HEK293 (cell line): ENCODE measurements at regions not wholly inside any gene's neighbourhood (a gene's known extent, or its start where the extent isn't known, plus 50 kb on each side); places are given as distances from the start of the nearest gene placed in this dataset.

ENCODE experiments used
- CTCF ChIP-seq: fragments of 450-650 bp; formaldehyde crosslinking; IDR thresholded peaks from 2 replicates; pipeline ENCODE4 v1.5.1; 2016; ENCODE audit warnings: missing biosample characterization, missing genetic modification characterization
- REPIN1 ChIP-seq: fragments of 450-650 bp; formaldehyde crosslinking; IDR thresholded peaks from 2 replicates; pipeline ENCODE4 v1.5.1; 2017; ENCODE audit warnings: missing biosample characterization, missing genetic modification characterization, low read depth
- ZNF274 ChIP-seq, 2 experiments: fragments of 200-500 bp in 1 of 2; fragments of 450-650 bp in 1 of 2; sonication (Bioruptor generic) in 1 of 2; formaldehyde crosslinking in 1 of 2; IDR thresholded peaks; 2 replicates each; pipeline versions ENCODE4 v1.5.1 to v1.6.1; 2014 to 2016; ENCODE audit warnings: borderline replicate concordance in 1 of 2, inconsistent platforms in 1 of 2, low read length in 1 of 2, missing biosample characterization in 1 of 2, missing genetic modification characterization in 1 of 2

DNA sequence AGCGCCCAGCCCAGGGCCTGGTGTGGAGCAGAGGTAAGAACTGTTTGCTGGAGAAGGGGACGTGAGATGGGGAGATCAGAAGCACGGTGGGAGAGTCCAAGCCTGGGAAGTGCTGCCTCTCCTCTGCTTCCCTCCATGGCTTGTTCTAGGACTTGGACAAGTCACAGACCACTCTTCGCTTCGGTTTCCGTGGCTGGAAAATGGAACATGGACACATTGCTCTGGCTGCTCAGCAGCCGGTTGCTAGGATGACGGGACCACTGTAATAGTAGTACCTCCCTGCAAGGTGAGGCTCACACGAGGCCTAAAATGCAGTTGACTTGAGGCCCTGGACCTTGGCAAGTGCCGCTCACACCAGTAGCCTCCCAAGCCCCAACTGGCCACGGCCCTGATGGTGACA, 175.8 kb upstream of the FSTL4 start:
- no peak for TF ChIP-seq ZNF274 (IDR thresholded peaks at IDR 0.05; ENCODE audit: low read length)
- no peak for TF ChIP-seq ZNF274 (tag by site-specific recombination; IDR thresholded peaks at IDR 0.05; ENCODE audit: borderline replicate concordance)
- TF ChIP-seq REPIN1 (tag by site-specific recombination), result no peak
- no peak for TF ChIP-seq CTCF (tag by site-specific recombination)
